ENCODE measurements at regions not wholly inside any gene's neighbourhood (a gene's known extent, or its start where the extent isn't known, plus 50 kb on each side); places are given as distances from the start of the nearest gene placed in this dataset.
A peak's percentile ranks its signal among the peaks of the same experiment; 100 is the strongest.

DNA sequence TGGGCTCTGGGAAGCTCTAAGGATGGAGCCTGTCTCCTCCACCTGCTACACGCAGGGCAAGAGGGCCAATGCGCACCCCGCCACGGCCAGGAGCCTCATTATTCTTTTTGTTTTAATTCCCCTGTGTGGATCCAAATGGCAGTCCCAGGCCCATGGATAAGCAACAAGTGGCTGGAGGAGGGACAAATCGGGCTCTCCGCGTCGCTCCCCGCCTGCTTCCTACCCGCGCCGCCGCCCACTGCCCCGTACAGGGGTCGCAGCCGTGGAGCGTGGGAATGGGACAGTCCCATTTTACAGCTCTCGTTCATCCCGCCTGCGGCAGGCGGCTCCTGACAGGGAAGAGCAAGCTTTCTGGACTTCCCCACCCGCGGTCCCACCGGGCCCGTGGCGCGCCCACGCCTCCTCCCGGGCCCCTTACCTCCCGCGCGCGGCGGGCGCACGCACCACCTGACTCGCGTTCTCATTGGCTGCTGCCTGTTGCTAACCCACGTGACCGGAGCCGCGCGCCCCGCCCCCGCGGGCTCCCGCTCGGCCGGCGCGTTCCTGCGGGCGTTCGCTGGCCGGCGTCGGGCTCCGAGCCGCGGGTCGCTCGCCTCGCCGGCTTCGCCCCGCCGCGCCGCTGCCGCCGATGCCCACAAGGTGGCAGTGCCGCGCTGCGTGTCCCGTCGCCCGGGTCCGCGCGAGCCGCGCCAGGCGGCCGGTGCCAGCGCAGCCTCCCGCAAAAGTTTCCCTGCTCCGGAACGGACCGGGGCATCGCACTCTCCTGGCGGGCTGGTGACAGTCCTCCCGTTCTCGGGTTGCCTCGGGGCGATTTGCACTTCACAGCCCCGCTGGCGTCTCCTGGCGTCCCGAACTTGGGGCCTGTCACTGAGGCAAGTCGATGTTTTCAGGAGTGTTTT is 93.3 kb downstream of the CD83 start:
- Histone ChIP-seq H3K4me3 (ENCODE audit: low read depth, low read length, poor library complexity, severe bottlenecking) (peak overlapping the region; percentile 69), H3K27ac (ENCODE audit: low read depth, low read length, poor library complexity, severe bottlenecking) (peak overlapping the region; percentile 57), H3K79me2 (ENCODE audit: insufficient read depth, low read depth, low read length) (no peaks in the 10 kb centered on the region), H2AFZ (ENCODE audit: low read length) (peak overlapping the region; percentile 89), H4K20me1 (ENCODE audit: insufficient read depth, low read length) (no peaks in the 10 kb centered on the region), H3K9me2 (ENCODE audit: insufficient read depth, low read length) (no peaks in the 10 kb centered on the region), H3K36me3 (ENCODE audit: insufficient read depth, low read length) (no peaks in the 10 kb centered on the region; the same call in 1 of the 2 replicates), H3K4me2 (ENCODE audit: low read length) (peak overlapping the region; percentile 83), H3K4me1 (ENCODE audit: insufficient read depth, low read length, poor library complexity, severe bottlenecking) (peaks cover 28% of the 10 kb centered on the region), H3K9me3 (ENCODE audit: low read length) (no peaks in the 10 kb centered on the region; the same call in 1 of the 2 replicates)
- POLR2A ChIA-PET: interaction anchor here (0.5 to 2.0 kb wide), 7 partner anchors 17 to 1101 kb away, joined by 3 to 10 read pairs (median 4); no protein-coding TSS in a partner anchor
- peak; percentile 95 for DNase-seq (ENCODE audit: low spot score)
- TF ChIP-seq, protein P1, sequence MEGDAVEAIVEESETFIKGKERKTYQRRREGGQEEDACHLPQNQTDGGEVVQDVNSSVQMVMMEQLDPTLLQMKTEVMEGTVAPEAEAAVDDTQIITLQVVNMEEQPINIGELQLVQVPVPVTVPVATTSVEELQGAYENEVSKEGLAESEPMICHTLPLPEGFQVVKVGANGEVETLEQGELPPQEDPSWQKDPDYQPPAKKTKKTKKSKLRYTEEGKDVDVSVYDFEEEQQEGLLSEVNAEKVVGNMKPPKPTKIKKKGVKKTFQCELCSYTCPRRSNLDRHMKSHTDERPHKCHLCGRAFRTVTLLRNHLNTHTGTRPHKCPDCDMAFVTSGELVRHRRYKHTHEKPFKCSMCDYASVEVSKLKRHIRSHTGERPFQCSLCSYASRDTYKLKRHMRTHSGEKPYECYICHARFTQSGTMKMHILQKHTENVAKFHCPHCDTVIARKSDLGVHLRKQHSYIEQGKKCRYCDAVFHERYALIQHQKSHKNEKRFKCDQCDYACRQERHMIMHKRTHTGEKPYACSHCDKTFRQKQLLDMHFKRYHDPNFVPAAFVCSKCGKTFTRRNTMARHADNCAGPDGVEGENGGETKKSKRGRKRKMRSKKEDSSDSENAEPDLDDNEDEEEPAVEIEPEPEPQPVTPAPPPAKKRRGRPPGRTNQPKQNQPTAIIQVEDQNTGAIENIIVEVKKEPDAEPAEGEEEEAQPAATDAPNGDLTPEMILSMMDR (conservative IDR thresholded peaks at IDR 0.05; ENCODE audit: low read length): peak; percentile 66
- no peak for TF ChIP-seq EZH2phosphoT487 (IDR thresholded peaks at IDR 0.05; ENCODE audit: borderline replicate concordance, low read depth, low read length)
- CTCF ChIA-PET (ENCODE audit: unreplicated experiment): no interaction called here
- BruUV-seq (replicated peaks): no TSS peak
- intact Hi-C loops (cut with micrococcal nuclease; ENCODE audit: unreplicated experiment): loop anchor here (1.0 to 10.0 kb wide), 9 partner anchors 30 to 1034 kb away; no protein-coding TSS in a partner anchor

GRCh38 chr6:14211562-14211942 is 94.0 kb downstream of the CD83 start:
- Histone ChIP-seq H3K36me3 (ENCODE audit: insufficient read depth, low read length) (no peaks in the 10 kb centered on the region; the same call in 1 of the 2 replicates), H4K20me1 (ENCODE audit: insufficient read depth, low read length) (no peaks in the 10 kb centered on the region), H3K4me3 (ENCODE audit: low read depth, low read length, poor library complexity, severe bottlenecking) (peak overlapping the region; percentile 63), H3K9me2 (ENCODE audit: insufficient read depth, low read length) (no peaks in the 10 kb centered on the region), H2AFZ (ENCODE audit: low read length) (peak overlapping the region; percentile 89), H3K9me3 (ENCODE audit: low read length) (no peaks in the 10 kb centered on the region; the same call in 1 of the 2 replicates), H3K79me2 (ENCODE audit: insufficient read depth, low read depth, low read length) (no peaks in the 10 kb centered on the region), H3K27ac (ENCODE audit: low read depth, low read length, poor library complexity, severe bottlenecking) (peak overlapping the region; percentile 57), H3K4me1 (ENCODE audit: insufficient read depth, low read length, poor library complexity, severe bottlenecking) (peaks cover 28% of the 10 kb centered on the region), H3K4me2 (ENCODE audit: low read length) (peak overlapping the region; percentile 81)
- intact Hi-C loops (cut with micrococcal nuclease; ENCODE audit: unreplicated experiment): loop anchor here (1.0 to 10.0 kb wide), 9 partner anchors 30 to 1033 kb away; no protein-coding TSS in a partner anchor
- BruUV-seq (replicated peaks): no TSS peak
- DNase-seq (ENCODE audit: low spot score): no peak
- TF ChIP-seq EZH2phosphoT487 (IDR thresholded peaks at IDR 0.05; ENCODE audit: borderline replicate concordance, low read depth, low read length): no peak
- TF ChIP-seq, protein P1 (conservative IDR thresholded peaks at IDR 0.05; ENCODE audit: low read length): 0 out of 2 replicates have a peak, but pooled peaks have one; percentile 18
- ChIA-PET CTCF (ENCODE audit: unreplicated experiment) (no interaction called here), POLR2A (interaction anchor here (1.1 to 2.0 kb wide), 2 partner anchors 26 to 65 kb away, joined by 5 to 10 read pairs; no protein-coding TSS in a partner anchor)
